ENCODE measurements at regions not wholly inside any gene's neighbourhood (a gene's known extent, or its start where the extent isn't known, plus 50 kb on each side); places are given as distances from the start of the nearest gene placed in this dataset.

- 64 to 70% methylated on average over 3 of the region's 3 CpGs for WGBS, 2 donors
- Histone ChIP-seq H3K27me3 (no peaks in the 10 kb centered on the region), H3K4me1 (no peaks in the 10 kb centered on the region), H3K9me3 (no peaks in the 10 kb centered on the region), H3K27ac (no peak overlapping the region), H3K4me3 (no peak overlapping the region), H3K36me3 (no peaks in the 10 kb centered on the region)
- TF ChIP-seq CTCF (IDR thresholded peaks at IDR 0.05), result no peak
- TF ChIP-seq EP300 (IDR thresholded peaks at IDR 0.05), result no peak
- no peak for TF ChIP-seq POLR2A (IDR thresholded peaks at IDR 0.05)
- no peak for DNase-seq (ENCODE audit: low spot score in 2 of 2)
Measured at GRCh38 chr21:35664683-35665082, 395.6 kb downstream of the SETD4 start.

- Histone ChIP-seq H3K4me3 (no peak overlapping the region), H3K4me1 (no peaks in the 10 kb centered on the region), H3K36me3 (no peaks in the 10 kb centered on the region), H3K9me3 (no peaks in the 10 kb centered on the region), H3K27me3 (no peaks in the 10 kb centered on the region), H3K27ac (no peak overlapping the region)
- TF ChIP-seq CTCF (IDR thresholded peaks at IDR 0.05) (no peak), POLR2A (IDR thresholded peaks at IDR 0.05) (no peak)
- DNase-seq (ENCODE audit: low spot score in 2 of 2), result no peak
- WGBS, 2 donors, result 64 to 70% methylated on average over 4 of the region's 4 CpGs
Measured at GRCh38 chr21:35663856-35664606, 396.3 kb downstream of the SETD4 start.

- Histone ChIP-seq H3K4me3 (no peak overlapping the region), H3K36me3 (no peaks in the 10 kb centered on the region), H3K27me3 (no peaks in the 10 kb centered on the region), H3K4me1 (peaks cover 0 to 6% (median 0%) of the 10 kb centered on the region in 4 donors), H3K9me3 (no peaks in the 10 kb centered on the region), H3K27ac (no peak overlapping the region)
- 26% methylated on average over 3 of the region's 3 CpGs for WGBS, 2 donors
- TF ChIP-seq POLR2A (IDR thresholded peaks at IDR 0.05), result no peak
- no peak for TF ChIP-seq EP300 (IDR thresholded peaks at IDR 0.05)
- no peak for TF ChIP-seq CTCF (IDR thresholded peaks at IDR 0.05)
- DNase-seq (ENCODE audit: low spot score in 2 of 2), result no peak
Measured at GRCh38 chr21:35658242-35658641, 402.1 kb downstream of the SETD4 start.

- peaks cover 0 to 10% (median 0%) of the 10 kb centered on the region in 4 donors for H3K4me1 ChIP-seq
- no peak for DNase-seq (ENCODE audit: low spot score in 2 of 2)
- H3K9me3 ChIP-seq, result no peaks in the 10 kb centered on the region
- no peaks in the 10 kb centered on the region for H3K36me3 ChIP-seq
- H3K27me3 ChIP-seq, result no peaks in the 10 kb centered on the region
- 84 to 90% methylated on average over 2 of the region's 2 CpGs for WGBS, 2 donors
- no peak overlapping the region for H3K4me3 ChIP-seq
- no peak overlapping the region for H3K27ac ChIP-seq
- TF ChIP-seq POLR2A (IDR thresholded peaks at IDR 0.05) (no peak), EP300 (IDR thresholded peaks at IDR 0.05) (no peak), CTCF (IDR thresholded peaks at IDR 0.05) (no peak)
Measured at GRCh38 chr21:35652872-35653271, 407.5 kb downstream of the SETD4 start.

GRCh38 chr21:35652196-35652595, 408.1 kb downstream of the SETD4 start:
- TF ChIP-seq CTCF (IDR thresholded peaks at IDR 0.05) (no peak), POLR2A (IDR thresholded peaks at IDR 0.05) (no peak), EP300 (IDR thresholded peaks at IDR 0.05) (no peak)
- Histone ChIP-seq H3K36me3 (no peaks in the 10 kb centered on the region), H3K9me3 (no peaks in the 10 kb centered on the region), H3K4me1 (peaks cover 0 to 5% (median 0%) of the 10 kb centered on the region in 4 donors), H3K27ac (no peak overlapping the region), H3K27me3 (no peaks in the 10 kb centered on the region), H3K4me3 (no peak overlapping the region)
- DNase-seq (ENCODE audit: low spot score in 2 of 2), result no peak
- WGBS, 2 donors, result 38 to 82% methylated on average over 2 of the region's 2 CpGs

Data from tibial nerve (tissue), 4 donors.